OCI-LY7 (cell line): ENCODE measurements at regions not wholly inside any gene's neighbourhood (a gene's known extent, or its start where the extent isn't known, plus 50 kb on each side); places are given as distances from the start of the nearest gene placed in this dataset.

Experiments
- BruUV-seq: library from RNA; stranded (reverse); fragments of 400-500 nt; replicated peaks from 2 replicates; lab custom pipeline; 2021; lab: Mats Ljungman, UMichigan
- CTCF ChIA-PET: fragments of 300-600 bp; sonication (Branson Sonifier 250); formaldehyde crosslinking; loops from one replicate; lab custom pipeline; 2022; ENCODE audit warnings: antibody characterized with exemption; ENCODE audit not compliant: unreplicated experiment; lab: Charles Lee
- POLR2A ChIA-PET: fragments of 300-600 bp; sonication (Branson Sonifier 250); formaldehyde crosslinking; loops from one replicate; lab custom pipeline; 2022; ENCODE audit warnings: antibody characterized with exemption; lab: Charles Lee
- DNase-seq: peaks from one replicate; pipeline ENCODE4 v3.0.0-alpha.2; 2015; ENCODE audit warnings: low spot score
- H2AFZ ChIP-seq: fragments of 200-600 bp; sonication (generic), shearing (Covaris generic); 2 replicates; pipeline ENCODE4 v1.6.1; 2014; ENCODE audit warnings: mild to moderate bottlenecking, antibody characterized with exemption, low read length, moderate library complexity
- H3K27ac ChIP-seq: fragments of 200-600 bp; sonication (generic); 2 replicates; pipeline ENCODE4 v1.5.1; 2014; ENCODE audit warnings: mixed run types, low read depth, mild to moderate bottlenecking, moderate library complexity, low read length, inconsistent platforms; ENCODE audit not compliant: poor library complexity, severe bottlenecking
- H3K36me3 ChIP-seq: fragments of 200-600 bp; sonication (generic); 2 replicates; pipeline ENCODE4 v1.6.1; 2014; ENCODE audit warnings: mild to moderate bottlenecking, antibody characterized with exemption, low read length, moderate library complexity, mixed read lengths; ENCODE audit not compliant: insufficient read depth
- H3K4me1 ChIP-seq: fragments of 200-600 bp; sonication (generic); 2 replicates; pipeline ENCODE4 v1.5.1; 2014; ENCODE audit warnings: mild to moderate bottlenecking, low read length; ENCODE audit not compliant: insufficient read depth, poor library complexity, severe bottlenecking
- H3K4me2 ChIP-seq: fragments of 200-600 bp; sonication (generic); 2 replicates; pipeline ENCODE4 v1.6.1; 2014; ENCODE audit warnings: mild to moderate bottlenecking, low read length
- H3K4me3 ChIP-seq: fragments of 200-600 bp; sonication (generic); 2 replicates; pipeline ENCODE4 v1.5.1; 2014; ENCODE audit warnings: mild to moderate bottlenecking, low read depth, low read length; ENCODE audit not compliant: poor library complexity, severe bottlenecking
- H3K79me2 ChIP-seq: fragments of 200-600 bp; sonication (generic); 2 replicates; pipeline ENCODE4 v1.6.1; 2016; ENCODE audit warnings: low read depth, mild to moderate bottlenecking, low read length, moderate library complexity, mixed read lengths; ENCODE audit not compliant: insufficient read depth
- H3K9me2 ChIP-seq: fragments of 200-600 bp; sonication (generic); 2 replicates; pipeline ENCODE4 v1.6.1; 2016; ENCODE audit warnings: mild to moderate bottlenecking, low read length, mixed read lengths; ENCODE audit not compliant: insufficient read depth
- H3K9me3 ChIP-seq: fragments of 200-600 bp; sonication (generic); 2 replicates; pipeline ENCODE4 v1.6.1; 2014; ENCODE audit warnings: mild to moderate bottlenecking, mixed run types, low read length, mixed read lengths
- H4K20me1 ChIP-seq: fragments of 200-600 bp; sonication (generic); 2 replicates; pipeline ENCODE4 v1.6.1; 2014; ENCODE audit warnings: mild to moderate bottlenecking, antibody characterized with exemption, low read length, moderate library complexity, mixed read lengths; ENCODE audit not compliant: insufficient read depth
- EZH2phosphoT487 ChIP-seq: fragments of 200-600 bp; sonication (generic); IDR thresholded peaks from 2 replicates; pipeline ENCODE4 v1.6.1; 2018; ENCODE audit warnings: low read depth, borderline replicate concordance, mild to moderate bottlenecking, mixed run types, antibody characterized with exemption, low read length, moderate library complexity, mixed read lengths
- intact Hi-C: fragments of 100-400 bp; cut with micrococcal nuclease; formaldehyde crosslinking; loops from one replicate; pipeline ENCODE4 v1.10.0; 2022; ENCODE audit not compliant: unreplicated experiment
- TF ChIP-seq, protein P1 (sequence below): fragments of 200-600 bp; sonication (generic); conservative IDR thresholded peaks from 2 replicates; pipeline ENCODE4 v1.5.1; 2014; ENCODE audit warnings: mild to moderate bottlenecking, antibody characterized with exemption, low read length, moderate library complexity, mixed read lengths

DNA sequence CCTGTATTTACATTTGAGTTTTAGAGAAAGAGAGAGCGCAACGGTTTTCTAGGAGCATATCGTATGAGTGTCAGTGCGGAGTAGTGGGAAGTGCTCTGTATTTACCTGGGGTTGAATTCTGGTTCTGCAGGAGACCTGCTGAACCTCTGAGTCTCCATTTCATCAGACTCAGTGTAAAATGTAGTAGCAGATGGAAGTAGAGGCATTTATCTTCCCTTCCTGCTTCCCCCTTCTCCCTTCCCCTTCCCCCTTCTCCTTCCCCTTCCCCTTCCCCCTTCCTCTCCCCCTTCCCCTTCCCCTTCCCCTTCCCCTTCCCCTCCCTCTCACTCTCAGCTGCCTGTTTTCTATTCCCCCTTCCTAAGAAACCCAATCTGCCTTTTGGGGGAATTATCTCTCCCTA lies 426.9 kb downstream of the NPIPA7 start:
- no peak for TF ChIP-seq EZH2phosphoT487
- TF ChIP-seq, protein P1, sequence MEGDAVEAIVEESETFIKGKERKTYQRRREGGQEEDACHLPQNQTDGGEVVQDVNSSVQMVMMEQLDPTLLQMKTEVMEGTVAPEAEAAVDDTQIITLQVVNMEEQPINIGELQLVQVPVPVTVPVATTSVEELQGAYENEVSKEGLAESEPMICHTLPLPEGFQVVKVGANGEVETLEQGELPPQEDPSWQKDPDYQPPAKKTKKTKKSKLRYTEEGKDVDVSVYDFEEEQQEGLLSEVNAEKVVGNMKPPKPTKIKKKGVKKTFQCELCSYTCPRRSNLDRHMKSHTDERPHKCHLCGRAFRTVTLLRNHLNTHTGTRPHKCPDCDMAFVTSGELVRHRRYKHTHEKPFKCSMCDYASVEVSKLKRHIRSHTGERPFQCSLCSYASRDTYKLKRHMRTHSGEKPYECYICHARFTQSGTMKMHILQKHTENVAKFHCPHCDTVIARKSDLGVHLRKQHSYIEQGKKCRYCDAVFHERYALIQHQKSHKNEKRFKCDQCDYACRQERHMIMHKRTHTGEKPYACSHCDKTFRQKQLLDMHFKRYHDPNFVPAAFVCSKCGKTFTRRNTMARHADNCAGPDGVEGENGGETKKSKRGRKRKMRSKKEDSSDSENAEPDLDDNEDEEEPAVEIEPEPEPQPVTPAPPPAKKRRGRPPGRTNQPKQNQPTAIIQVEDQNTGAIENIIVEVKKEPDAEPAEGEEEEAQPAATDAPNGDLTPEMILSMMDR: no peak
- DNase-seq: no peak
- BruUV-seq: no TSS peak
- Histone ChIP-seq H3K9me3 (no peaks in the 10 kb centered on the region), H4K20me1 (no peaks in the 10 kb centered on the region), H3K79me2 (no peaks in the 10 kb centered on the region), H3K36me3 (no peaks in the 10 kb centered on the region), H3K4me3 (no peak overlapping the region), H3K27ac (no peak overlapping the region), H3K4me1 (no peaks in the 10 kb centered on the region), H2AFZ (no peak overlapping the region), H3K9me2 (no peaks in the 10 kb centered on the region), H3K4me2 (no peak overlapping the region)
- ChIA-PET POLR2A (no interaction called here), CTCF (no interaction called here)
- intact Hi-C loops: no loop called here

DNA sequence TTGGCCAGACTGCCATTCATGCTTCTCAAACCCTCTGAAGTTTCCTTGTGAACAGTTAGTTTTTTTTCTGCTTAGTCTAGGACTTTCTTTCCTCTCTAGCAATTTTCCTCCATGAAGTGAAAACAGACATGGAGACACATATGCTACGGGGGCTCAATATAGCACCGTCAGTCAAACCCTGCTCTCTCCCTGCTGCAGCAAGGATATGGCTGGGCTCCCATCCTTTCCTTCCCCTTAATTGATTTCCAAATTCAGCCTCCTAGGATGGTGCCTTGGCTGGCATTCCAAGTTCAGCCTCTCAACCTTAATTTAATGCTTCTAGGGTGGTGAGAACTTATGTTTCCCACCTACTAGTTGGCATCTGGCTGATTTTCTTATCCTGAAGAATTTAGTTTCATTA lies 436.7 kb downstream of the NPIPA7 start:
- Histone ChIP-seq H3K4me2 (no peak overlapping the region), H3K9me2 (no peaks in the 10 kb centered on the region), H3K4me1 (no peaks in the 10 kb centered on the region), H2AFZ (no peak overlapping the region), H4K20me1 (no peaks in the 10 kb centered on the region), H3K79me2 (no peaks in the 10 kb centered on the region), H3K9me3 (no peaks in the 10 kb centered on the region), H3K27ac (no peak overlapping the region), H3K4me3 (no peak overlapping the region), H3K36me3 (no peaks in the 10 kb centered on the region)
- DNase-seq: no peak
- POLR2A ChIA-PET: no interaction called here
- CTCF ChIA-PET: no interaction called here
- no peak for TF ChIP-seq EZH2phosphoT487
- TF ChIP-seq, protein P1: no peak
- intact Hi-C loops: no loop called here
- BruUV-seq: no TSS peak

- ChIA-PET CTCF (no interaction called here), POLR2A (no interaction called here)
- intact Hi-C loops: no loop called here
- H3K4me2 ChIP-seq: no peak overlapping the region
- no peak overlapping the region for H3K4me3 ChIP-seq
- H3K9me3 ChIP-seq: no peaks in the 10 kb centered on the region
- no peaks in the 10 kb centered on the region for H3K4me1 ChIP-seq
- TF ChIP-seq EZH2phosphoT487: no peak
- TF ChIP-seq, protein P1: no peak
- H3K36me3 ChIP-seq: no peaks in the 10 kb centered on the region
- DNase-seq: no peak
- no peak overlapping the region for H3K27ac ChIP-seq
- no peaks in the 10 kb centered on the region for H4K20me1 ChIP-seq
- H3K79me2 ChIP-seq: no peaks in the 10 kb centered on the region
- H2AFZ ChIP-seq: no peak overlapping the region
- BruUV-seq: no TSS peak
- no peaks in the 10 kb centered on the region for H3K9me2 ChIP-seq
Observed at GRCh38 chr16:16817196-16817595, 438.3 kb downstream of the NPIPA7 start.
